Prostate gland (tissue), 2 donors: ENCODE measurements at regions not wholly inside any gene's neighbourhood (a gene's known extent, or its start where the extent isn't known, plus 50 kb on each side); places are given as distances from the start of the nearest gene placed in this dataset.

Experiments
- DNase-seq: peaks from one replicate; pipeline ENCODE4 v3.0.0-alpha.2; 2019; ENCODE audit warnings: low spot score
- H3K27ac ChIP-seq, 2 donors: fragments of 200-600 bp; sonication (generic); 2 replicates each; pipeline ENCODE4 v1.5.1; 2017 to 2019
- H3K27me3 ChIP-seq: fragments of 200-600 bp; sonication (generic); replicated peaks from 2 replicates; pipeline ENCODE4 v1.5.1; 2019; ENCODE audit not compliant: insufficient read depth
- H3K36me3 ChIP-seq, 2 donors: fragments of 200-600 bp; sonication (generic); 1 replicate in 1 of 2; 2 replicates in 1 of 2; pipeline versions ENCODE4 v1.5.1 to v1.8.1; 2017 to 2019
- H3K4me1 ChIP-seq: fragments of 200-600 bp; sonication (generic); replicated peaks from 2 replicates; pipeline ENCODE4 v1.5.1; 2019
- H3K4me3 ChIP-seq, 2 donors: fragments of 200-600 bp; sonication (generic); 2 replicates each; pipeline ENCODE4 v1.5.1; 2017 to 2019
- H3K9me3 ChIP-seq: fragments of 200-600 bp; sonication (generic); 2 replicates; pipeline ENCODE4 v1.5.1; 2017
- POLR2A ChIP-seq: fragments of 450-650 bp; IDR thresholded peaks from one replicate; pipeline ENCODE4 v1.6.1; 2016; ENCODE audit warnings: antibody characterized with exemption, mild to moderate bottlenecking
- POLR2AphosphoS5 ChIP-seq: sonication (generic); formaldehyde crosslinking; IDR thresholded peaks from one replicate; pipeline ENCODE4 v1.6.1; 2017; ENCODE audit warnings: antibody characterized with exemption
- WGBS: methylation state at CpG from one replicate; pipeline ENCODE4 v1.1.5; 2018; 5-methylcytosine and 5-hydroxymethylcytosine counted together
- intact Hi-C: fragments of 100-400 bp; cut with DNase I; formaldehyde crosslinking; loops from one replicate; pipeline ENCODE4 v1.14.2; 2022
- TF ChIP-seq, protein P1 (sequence below), 4 experiments: fragments of 200-600 bp in 2 of 4; fragments of 450-650 bp in 2 of 4; sonication (generic) in 2 of 4; IDR thresholded peaks; 1 replicate in 3 of 4; 2 replicates in 1 of 4; pipeline ENCODE4 v1.5.1; 2016 to 2019; ENCODE audit warnings: antibody characterized with exemption in 4 of 4, mild to moderate bottlenecking in 2 of 4, moderate library complexity in 2 of 4

- DNase-seq: no peak
- WGBS: 0% methylated on average over 1 of the region's 1 CpG
- intact Hi-C loops: no loop called here
These were observed 164.9 kb downstream of the SPRY1 start for GRCh38 chr4:123561525-123561924.

DNA sequence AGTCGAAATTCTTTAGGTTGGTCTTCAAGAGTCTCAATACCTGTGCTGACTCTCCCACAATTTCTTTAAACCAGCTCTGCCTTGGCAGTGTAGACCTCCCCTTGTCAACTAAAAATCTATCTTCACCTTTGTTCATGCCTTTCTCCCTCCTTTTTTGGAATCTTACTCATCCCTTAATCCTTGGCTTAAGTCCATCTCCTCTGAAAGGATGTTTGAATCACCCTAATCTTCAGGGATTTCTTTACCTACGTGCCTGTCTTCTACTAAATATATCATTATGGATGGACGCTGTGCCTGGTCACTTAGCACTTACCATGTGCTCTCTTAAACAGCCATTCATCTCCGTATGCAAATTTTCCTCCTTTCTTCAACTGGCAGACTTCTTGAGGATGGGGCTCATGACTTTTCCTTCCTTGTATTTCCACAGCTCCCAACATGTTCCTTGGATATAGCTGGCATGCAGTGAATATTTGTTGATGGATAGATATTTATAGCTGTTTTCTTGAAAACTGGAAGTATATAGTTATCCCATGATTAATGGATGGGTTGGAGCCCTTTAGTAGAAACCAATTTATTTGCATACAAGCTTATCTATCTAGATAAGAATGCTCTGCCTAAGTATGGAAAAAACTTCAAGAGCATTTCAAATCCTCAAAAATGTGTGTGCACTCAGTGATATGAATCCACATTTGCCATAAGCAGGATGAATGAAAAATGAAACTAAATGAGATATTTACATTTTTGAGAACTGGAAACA lies 166.6 kb downstream of the SPRY1 start:
- intact Hi-C loops: no loop called here
- no peak for DNase-seq
- Histone ChIP-seq H3K27ac (no peak overlapping the region), H3K4me1 (no peaks in the 10 kb centered on the region), H3K4me3 (no peak overlapping the region), H3K36me3 (no peaks in the 10 kb centered on the region), H3K27me3 (no peaks in the 10 kb centered on the region), H3K9me3 (no peaks in the 10 kb centered on the region)
- TF ChIP-seq, protein P1, sequence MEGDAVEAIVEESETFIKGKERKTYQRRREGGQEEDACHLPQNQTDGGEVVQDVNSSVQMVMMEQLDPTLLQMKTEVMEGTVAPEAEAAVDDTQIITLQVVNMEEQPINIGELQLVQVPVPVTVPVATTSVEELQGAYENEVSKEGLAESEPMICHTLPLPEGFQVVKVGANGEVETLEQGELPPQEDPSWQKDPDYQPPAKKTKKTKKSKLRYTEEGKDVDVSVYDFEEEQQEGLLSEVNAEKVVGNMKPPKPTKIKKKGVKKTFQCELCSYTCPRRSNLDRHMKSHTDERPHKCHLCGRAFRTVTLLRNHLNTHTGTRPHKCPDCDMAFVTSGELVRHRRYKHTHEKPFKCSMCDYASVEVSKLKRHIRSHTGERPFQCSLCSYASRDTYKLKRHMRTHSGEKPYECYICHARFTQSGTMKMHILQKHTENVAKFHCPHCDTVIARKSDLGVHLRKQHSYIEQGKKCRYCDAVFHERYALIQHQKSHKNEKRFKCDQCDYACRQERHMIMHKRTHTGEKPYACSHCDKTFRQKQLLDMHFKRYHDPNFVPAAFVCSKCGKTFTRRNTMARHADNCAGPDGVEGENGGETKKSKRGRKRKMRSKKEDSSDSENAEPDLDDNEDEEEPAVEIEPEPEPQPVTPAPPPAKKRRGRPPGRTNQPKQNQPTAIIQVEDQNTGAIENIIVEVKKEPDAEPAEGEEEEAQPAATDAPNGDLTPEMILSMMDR (IDR thresholded peaks at IDR 0.05): no peak
- no peak for TF ChIP-seq POLR2AphosphoS5
- no peak for TF ChIP-seq POLR2A
- 79% methylated on average over 4 of the region's 4 CpGs for WGBS

More at GRCh38 chr4:123561525-123561924, 164.9 kb downstream of the SPRY1 start:
- TF ChIP-seq, protein P1 (IDR thresholded peaks at IDR 0.05): no peak
- TF ChIP-seq POLR2A: no peak
- TF ChIP-seq POLR2AphosphoS5: no peak
- Histone ChIP-seq H3K27ac (no peak overlapping the region), H3K4me3 (no peak overlapping the region), H3K4me1 (no peaks in the 10 kb centered on the region), H3K36me3 (no peaks in the 10 kb centered on the region), H3K27me3 (no peaks in the 10 kb centered on the region), H3K9me3 (no peaks in the 10 kb centered on the region)

GRCh38 chr4:123564758-123565346 lies 168.3 kb downstream of the SPRY1 start:
- 67% methylated on average over 6 of the region's 6 CpGs for WGBS
- intact Hi-C loops: no loop called here
- Histone ChIP-seq H3K27me3 (no peaks in the 10 kb centered on the region), H3K36me3 (no peaks in the 10 kb centered on the region), H3K27ac (no peak overlapping the region), H3K9me3 (no peaks in the 10 kb centered on the region), H3K4me3 (no peak overlapping the region), H3K4me1 (no peaks in the 10 kb centered on the region)
- TF ChIP-seq, protein P1 (IDR thresholded peaks at IDR 0.05): peak; percentile 32 to 71 (median 62)
- TF ChIP-seq POLR2AphosphoS5 (peak; percentile 29), POLR2A (no peak)
- DNase-seq: peak; percentile 35

- H3K4me1 ChIP-seq: no peaks in the 10 kb centered on the region
- intact Hi-C loops: no loop called here
- H3K27me3 ChIP-seq: no peaks in the 10 kb centered on the region
- no peak overlapping the region for H3K4me3 ChIP-seq
- no peak overlapping the region for H3K27ac ChIP-seq
- H3K36me3 ChIP-seq: no peaks in the 10 kb centered on the region
- no peaks in the 10 kb centered on the region for H3K9me3 ChIP-seq
- DNase-seq: no peak
- 90% methylated on average over 2 of the region's 2 CpGs for WGBS
- no peak for TF ChIP-seq POLR2A
- TF ChIP-seq POLR2AphosphoS5: no peak
- TF ChIP-seq, protein P1 (IDR thresholded peaks at IDR 0.05): no peak
These were observed 172.3 kb downstream of the SPRY1 start for GRCh38 chr4:123568936-123569335.

- H3K4me3 ChIP-seq: no peak overlapping the region
- no peaks in the 10 kb centered on the region for H3K9me3 ChIP-seq
- 94% methylated on average over 2 of the region's 2 CpGs for WGBS
- no peaks in the 10 kb centered on the region for H3K27me3 ChIP-seq
- H3K27ac ChIP-seq: no peak overlapping the region
- no peak for DNase-seq
- no peaks in the 10 kb centered on the region for H3K4me1 ChIP-seq
- TF ChIP-seq, protein P1 (IDR thresholded peaks at IDR 0.05): no peak
- TF ChIP-seq POLR2A: no peak
- TF ChIP-seq POLR2AphosphoS5: no peak
- intact Hi-C loops: no loop called here
- no peaks in the 10 kb centered on the region for H3K36me3 ChIP-seq
These were observed 172.9 kb downstream of the SPRY1 start for GRCh38 chr4:123569541-123569940.
